AG04450 (cell line): ENCODE measurements at regions not wholly inside any gene's neighbourhood (a gene's known extent, or its start where the extent isn't known, plus 50 kb on each side); places are given as distances from the start of the nearest gene placed in this dataset.

Experiments
- CTCF ChIA-PET: fragments of 300-600, 350-600 bp; formaldehyde crosslinking; extraction: SDS; loops from one replicate; lab custom pipeline; 2022; ENCODE audit warnings: antibody characterized with exemption, inconsistent platforms; lab: Charles Lee
- POLR2A ChIA-PET: fragments of 350-600 bp; formaldehyde crosslinking; extraction: SDS; loops from one replicate; lab custom pipeline; 2021; ENCODE audit warnings: antibody characterized with exemption, inconsistent platforms; lab: Yijun Ruan, JAX
- DNase-seq: peaks from one replicate; pipeline ENCODE4 v3.0.0-alpha.2; 2011; ENCODE audit warnings: low read depth, low spot score
- H3K27ac ChIP-seq: one replicate; pipeline ENCODE4 v1.5.1; 2012; ENCODE audit warnings: low read depth, low read length, control low read depth
- H3K27me3 ChIP-seq: one replicate; pipeline ENCODE4 v1.6.0; 2012; ENCODE audit warnings: low read length; ENCODE audit not compliant: control insufficient read depth, insufficient read depth
- H3K4me3 ChIP-seq: 2 replicates; pipeline ENCODE4 v1.5.1; 2011; ENCODE audit warnings: mild to moderate bottlenecking, low read depth, low read length, control low read depth
- H3K9me3 ChIP-seq: 2 replicates; pipeline ENCODE4 v1.5.1; 2012; ENCODE audit warnings: low read length; ENCODE audit not compliant: control insufficient read depth, insufficient read depth
- CTCF ChIP-seq: IDR thresholded peaks from 2 replicates; pipeline ENCODE4 v1.5.1; 2011; ENCODE audit warnings: low read depth, low read length, control low read depth, inconsistent platforms

- ChIA-PET POLR2A (no interaction called here), CTCF (no interaction called here)
- Histone ChIP-seq H3K27me3 (no peaks in the 10 kb centered on the region), H3K27ac (no peak overlapping the region), H3K4me3 (no peak overlapping the region), H3K9me3 (peaks cover 22% of the 10 kb centered on the region; the same call in 1 of the 2 replicates)
- no peak for DNase-seq
- TF ChIP-seq CTCF, result no peak
These were observed 928.1 kb downstream of the CCSER2 start for GRCh38 chr10:85256481-85256880.

- CTCF ChIA-PET, result no interaction called here
- no peak overlapping the region for H3K27ac ChIP-seq
- H3K4me3 ChIP-seq, result no peak overlapping the region
- POLR2A ChIA-PET, result no interaction called here
- TF ChIP-seq CTCF, result no peak
- no peaks in the 10 kb centered on the region for H3K27me3 ChIP-seq
- H3K9me3 ChIP-seq, result peaks cover 23% of the 10 kb centered on the region; the same call in 1 of the 2 replicates
- DNase-seq, result no peak
These were observed 931.5 kb downstream of the CCSER2 start for GRCh38 chr10:85259908-85260307.

GRCh38 chr10:85262992-85263391 lies 934.6 kb downstream of the CCSER2 start:
- POLR2A ChIA-PET, result no interaction called here
- Histone ChIP-seq H3K4me3 (no peak overlapping the region), H3K27me3 (no peaks in the 10 kb centered on the region), H3K9me3 (peaks cover 7% of the 10 kb centered on the region; the same call in 1 of the 2 replicates), H3K27ac (no peak overlapping the region)
- no peak for DNase-seq
- TF ChIP-seq CTCF, result no peak
- CTCF ChIA-PET, result no interaction called here

- TF ChIP-seq CTCF, result no peak
- peaks cover 4% of the 10 kb centered on the region; the same call in 1 of the 2 replicates for H3K9me3 ChIP-seq
- no peak for DNase-seq
- ChIA-PET POLR2A (no interaction called here), CTCF (no interaction called here)
- no peak overlapping the region for H3K4me3 ChIP-seq
- no peak overlapping the region for H3K27ac ChIP-seq
- no peaks in the 10 kb centered on the region for H3K27me3 ChIP-seq
These were observed 936.7 kb downstream of the CCSER2 start for GRCh38 chr10:85265121-85265520.

GRCh38 chr10:85266808-85267207 lies 938.4 kb downstream of the CCSER2 start:
- H3K27ac ChIP-seq, result no peak overlapping the region
- no peak overlapping the region for H3K4me3 ChIP-seq
- TF ChIP-seq CTCF, result no peak
- 0 out of 2 replicates have a peak, but pooled peaks cover 4% of the 10 kb centered on the region for H3K9me3 ChIP-seq
- no peak for DNase-seq
- POLR2A ChIA-PET, result no interaction called here
- CTCF ChIA-PET, result no interaction called here
- H3K27me3 ChIP-seq, result no peaks in the 10 kb centered on the region
